ENCODE measurements at regions not wholly inside any gene's neighbourhood (a gene's known extent, or its start where the extent isn't known, plus 50 kb on each side); places are given as distances from the start of the nearest gene placed in this dataset.

DNA sequence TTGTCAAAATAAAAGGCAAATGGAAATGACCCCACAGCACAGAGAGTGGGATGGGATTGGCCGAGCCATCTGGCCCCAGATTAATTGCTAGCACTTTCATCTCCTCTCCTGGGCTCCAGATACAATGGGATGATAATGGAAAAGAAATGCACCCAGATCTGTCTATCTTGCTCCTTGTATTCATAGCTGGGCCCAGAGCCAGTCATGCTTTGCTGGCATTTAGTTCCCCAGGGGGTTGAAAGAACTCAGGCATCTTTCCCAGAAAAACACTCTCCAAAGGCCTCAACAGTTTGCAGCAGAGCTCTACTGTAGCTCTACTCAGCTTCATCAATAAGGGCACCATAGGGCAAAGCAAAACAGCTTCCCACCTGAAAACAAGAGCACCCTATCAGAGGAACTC, 116.0 kb upstream of the FOXA2 start:
- Histone ChIP-seq H3K36me3 (replicated peaks) (no peaks in the 10 kb centered on the region), H3K27me3 (replicated peaks) (no peaks in the 10 kb centered on the region), H3K4me3 (ENCODE audit: low read depth, low read length) (no peak overlapping the region), H3K27ac (no peak overlapping the region)
- in situ Hi-C loops (cut with HindIII; ENCODE audit: low pct_ligation_motif_present, low sequenced_read_pairs) = loop anchor here (25.0 kb wide), 1 partner anchor 262 kb away; no protein-coding TSS in a partner anchor
- DNase-seq = peak; percentile 80
- TF ChIP-seq, protein P1, sequence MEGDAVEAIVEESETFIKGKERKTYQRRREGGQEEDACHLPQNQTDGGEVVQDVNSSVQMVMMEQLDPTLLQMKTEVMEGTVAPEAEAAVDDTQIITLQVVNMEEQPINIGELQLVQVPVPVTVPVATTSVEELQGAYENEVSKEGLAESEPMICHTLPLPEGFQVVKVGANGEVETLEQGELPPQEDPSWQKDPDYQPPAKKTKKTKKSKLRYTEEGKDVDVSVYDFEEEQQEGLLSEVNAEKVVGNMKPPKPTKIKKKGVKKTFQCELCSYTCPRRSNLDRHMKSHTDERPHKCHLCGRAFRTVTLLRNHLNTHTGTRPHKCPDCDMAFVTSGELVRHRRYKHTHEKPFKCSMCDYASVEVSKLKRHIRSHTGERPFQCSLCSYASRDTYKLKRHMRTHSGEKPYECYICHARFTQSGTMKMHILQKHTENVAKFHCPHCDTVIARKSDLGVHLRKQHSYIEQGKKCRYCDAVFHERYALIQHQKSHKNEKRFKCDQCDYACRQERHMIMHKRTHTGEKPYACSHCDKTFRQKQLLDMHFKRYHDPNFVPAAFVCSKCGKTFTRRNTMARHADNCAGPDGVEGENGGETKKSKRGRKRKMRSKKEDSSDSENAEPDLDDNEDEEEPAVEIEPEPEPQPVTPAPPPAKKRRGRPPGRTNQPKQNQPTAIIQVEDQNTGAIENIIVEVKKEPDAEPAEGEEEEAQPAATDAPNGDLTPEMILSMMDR (IDR thresholded peaks at IDR 0.05; ENCODE audit: low read depth, low read length, missing control alignments) = no peak

DNA sequence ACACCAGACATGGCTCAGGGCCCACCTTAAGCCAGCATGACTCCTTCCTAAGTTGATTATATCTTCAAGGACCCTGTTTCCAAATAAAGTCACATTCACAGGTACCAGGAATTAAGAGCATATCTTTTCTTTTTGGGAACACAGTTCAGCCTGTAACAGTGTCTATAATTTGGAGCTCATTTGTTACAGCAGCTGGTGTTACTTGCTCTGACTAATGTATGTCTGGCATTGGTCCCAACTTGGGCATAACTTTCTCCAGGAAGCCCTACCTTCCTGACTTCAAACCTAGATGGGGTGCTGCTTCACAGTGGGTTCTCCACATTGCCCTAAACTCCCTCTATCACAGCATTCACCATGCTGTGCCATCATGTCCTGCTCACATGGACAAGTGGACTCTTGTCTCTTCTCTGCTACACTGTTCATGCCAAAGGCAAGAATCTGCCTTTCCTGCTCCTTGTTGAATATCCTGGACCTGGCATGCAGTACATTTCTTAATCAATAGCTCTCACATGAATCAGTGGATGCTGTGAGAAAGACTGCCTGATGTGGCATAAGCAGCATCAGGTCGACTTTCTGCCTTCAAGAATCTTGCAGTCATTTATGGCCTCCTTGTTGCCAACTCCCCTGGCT, 117.4 kb upstream of the FOXA2 start:
- no peaks in the 10 kb centered on the region for H3K36me3 ChIP-seq (replicated peaks)
- no peak overlapping the region for H3K27ac ChIP-seq
- in situ Hi-C loops (cut with HindIII; ENCODE audit: low pct_ligation_motif_present, low sequenced_read_pairs) = loop anchor here (25.0 kb wide), 1 partner anchor 261 kb away; no protein-coding TSS in a partner anchor
- no peak overlapping the region for H3K4me3 ChIP-seq (ENCODE audit: low read depth, low read length)
- no peaks in the 10 kb centered on the region for H3K27me3 ChIP-seq (replicated peaks)
- DNase-seq = no peak
- TF ChIP-seq, protein P1 (IDR thresholded peaks at IDR 0.05; ENCODE audit: low read depth, low read length, missing control alignments) = no peak

DNA sequence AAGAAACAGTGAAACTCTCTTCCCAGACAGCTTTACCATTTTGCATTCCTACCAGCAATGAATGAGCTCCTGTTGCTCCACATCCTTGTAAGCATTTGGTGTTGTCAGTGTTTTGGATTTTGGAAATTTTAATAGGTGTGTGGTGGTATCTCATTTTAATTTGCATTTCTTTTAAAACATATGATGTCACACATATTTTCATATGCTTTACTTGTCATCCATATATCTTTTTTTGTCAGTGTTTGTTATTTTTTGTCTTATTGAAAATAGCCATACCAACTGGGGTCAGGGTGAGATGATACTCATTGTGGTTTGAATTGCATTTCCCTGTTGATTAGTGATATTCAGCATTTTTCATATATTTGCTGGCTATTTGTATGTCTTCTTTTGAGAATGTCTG, 119.5 kb upstream of the FOXA2 start:
- Histone ChIP-seq H3K4me3 (ENCODE audit: low read depth, low read length) (no peak overlapping the region), H3K27me3 (replicated peaks) (no peaks in the 10 kb centered on the region), H3K36me3 (replicated peaks) (no peaks in the 10 kb centered on the region), H3K27ac (no peak overlapping the region)
- in situ Hi-C loops (cut with HindIII; ENCODE audit: low pct_ligation_motif_present, low sequenced_read_pairs) = loop anchor here (25.0 kb wide), 1 partner anchor 258 kb away; no protein-coding TSS in a partner anchor
- TF ChIP-seq, protein P1 (IDR thresholded peaks at IDR 0.05; ENCODE audit: low read depth, low read length, missing control alignments) = no peak
- DNase-seq = no peak

DNA sequence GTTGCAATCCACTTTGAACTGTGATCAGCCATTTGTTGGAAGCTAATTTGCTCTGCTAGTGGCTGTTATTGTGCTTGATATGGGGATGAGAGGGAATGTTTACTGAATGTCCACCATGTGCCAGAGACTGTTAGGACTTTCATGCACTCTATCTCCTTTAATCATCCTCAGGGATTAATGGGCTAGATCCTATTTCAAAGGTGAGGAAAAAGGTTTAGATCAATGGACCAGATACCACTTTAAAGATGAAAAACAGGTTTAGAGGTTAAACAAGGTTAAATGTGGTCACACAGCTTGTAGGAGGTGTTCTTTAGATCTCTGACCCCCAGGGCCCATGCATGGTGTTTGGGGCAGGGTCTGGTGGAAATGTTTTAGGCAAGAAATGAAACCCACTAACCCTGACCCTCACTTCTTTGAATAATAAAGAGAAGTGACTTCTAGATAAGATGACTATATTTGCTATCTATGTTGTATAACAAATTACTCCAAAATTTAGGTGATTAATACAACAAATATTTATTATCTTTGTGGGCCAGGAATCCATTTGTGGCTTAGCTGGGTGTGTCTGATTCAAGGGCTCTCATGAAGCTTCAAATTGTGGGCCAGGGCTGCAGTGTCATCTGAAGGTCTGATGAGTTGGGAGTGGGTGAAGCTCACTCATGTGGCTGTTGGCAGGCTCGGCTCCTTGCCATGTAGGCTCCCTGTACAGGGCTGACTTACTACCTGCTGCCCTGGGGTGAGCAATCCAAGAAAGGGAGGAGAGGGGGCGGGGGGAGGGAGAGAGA, 127.8 kb upstream of the FOXA2 start:
- Histone ChIP-seq H3K4me3 (ENCODE audit: low read depth, low read length) (no peak overlapping the region), H3K27me3 (replicated peaks) (no peaks in the 10 kb centered on the region), H3K27ac (no peak overlapping the region), H3K36me3 (replicated peaks) (no peaks in the 10 kb centered on the region)
- TF ChIP-seq, protein P1 (IDR thresholded peaks at IDR 0.05; ENCODE audit: low read depth, low read length, missing control alignments) = no peak
- DNase-seq = no peak
- in situ Hi-C loops (cut with HindIII; ENCODE audit: low pct_ligation_motif_present, low sequenced_read_pairs) = loop anchor here (25.0 kb wide), 1 partner anchor 250 kb away; no protein-coding TSS in a partner anchor

DNA sequence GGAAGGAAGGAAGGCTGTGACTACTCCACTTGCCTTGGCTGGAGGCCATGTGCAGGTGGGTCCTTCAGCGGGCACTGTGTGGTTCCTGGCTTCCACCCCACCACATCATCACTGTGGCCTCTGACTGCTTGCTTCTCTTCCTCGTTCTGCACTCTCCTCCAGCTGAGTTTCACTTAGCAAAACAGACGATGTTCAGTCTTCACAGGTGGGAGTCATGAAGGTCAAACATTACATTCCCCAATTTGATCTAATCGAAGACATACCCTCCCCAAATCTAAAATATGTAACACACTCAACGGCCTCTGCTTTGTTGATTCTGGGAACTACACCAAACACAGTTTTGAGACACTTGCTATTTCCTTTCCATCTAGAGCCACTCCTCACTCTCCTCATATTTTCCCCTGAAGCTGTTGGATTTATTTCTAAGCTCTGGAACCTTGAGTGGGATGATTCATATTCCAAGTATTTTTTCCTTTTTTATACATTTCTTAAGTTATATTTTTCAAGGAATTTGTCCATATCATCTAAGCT, 132.5 kb upstream of the FOXA2 start:
- in situ Hi-C loops (cut with HindIII; ENCODE audit: low pct_ligation_motif_present, low sequenced_read_pairs) = loop anchor here (25.0 kb wide), 1 partner anchor 245 kb away; no protein-coding TSS in a partner anchor
- Histone ChIP-seq H3K36me3 (replicated peaks) (no peaks in the 10 kb centered on the region), H3K4me3 (ENCODE audit: low read depth, low read length) (no peak overlapping the region), H3K27ac (peak overlapping the region; percentile 44), H3K27me3 (replicated peaks) (no peaks in the 10 kb centered on the region)
- DNase-seq = no peak
- TF ChIP-seq, protein P1 (IDR thresholded peaks at IDR 0.05; ENCODE audit: low read depth, low read length, missing control alignments) = no peak
